ENCODE measurements at regions not wholly inside any gene's neighbourhood (a gene's known extent, or its start where the extent isn't known, plus 50 kb on each side); places are given as distances from the start of the nearest gene placed in this dataset.

- Mint-ChIP-seq H3K9me3 (peaks cover 5 to 16% of the 10 kb centered on the region in 2 donors), H3K4me1 (no peaks in the 10 kb centered on the region), H3K27ac (no peak overlapping the region), H3K36me3 (peaks cover 13% of the 10 kb centered on the region), H3K27me3 (ENCODE audit: low read depth in 2 of 2) (no peaks in the 10 kb centered on the region), H3K4me3 (no peak overlapping the region)
- DNase-seq = no peak
- intact Hi-C loops (cut with micrococcal nuclease) = no loop called here
- no peak for ATAC-seq
- Histone ChIP-seq H3K4me3 (ENCODE audit: low read length) (no peak overlapping the region), H3K27me3 (ENCODE audit: control insufficient read depth, insufficient read depth, low read length) (no peaks in the 10 kb centered on the region), H3K4me1 (ENCODE audit: control insufficient read depth, insufficient read depth, low read length) (no peaks in the 10 kb centered on the region), H3K9me3 (ENCODE audit: control insufficient read depth, insufficient read depth, low read length) (peaks cover 12% of the 10 kb centered on the region), H3K27ac (ENCODE audit: low read length) (no peak overlapping the region), H3K36me3 (ENCODE audit: control insufficient read depth, insufficient read depth, low read length) (no peaks in the 10 kb centered on the region)
- TF ChIP-seq, protein P1, sequence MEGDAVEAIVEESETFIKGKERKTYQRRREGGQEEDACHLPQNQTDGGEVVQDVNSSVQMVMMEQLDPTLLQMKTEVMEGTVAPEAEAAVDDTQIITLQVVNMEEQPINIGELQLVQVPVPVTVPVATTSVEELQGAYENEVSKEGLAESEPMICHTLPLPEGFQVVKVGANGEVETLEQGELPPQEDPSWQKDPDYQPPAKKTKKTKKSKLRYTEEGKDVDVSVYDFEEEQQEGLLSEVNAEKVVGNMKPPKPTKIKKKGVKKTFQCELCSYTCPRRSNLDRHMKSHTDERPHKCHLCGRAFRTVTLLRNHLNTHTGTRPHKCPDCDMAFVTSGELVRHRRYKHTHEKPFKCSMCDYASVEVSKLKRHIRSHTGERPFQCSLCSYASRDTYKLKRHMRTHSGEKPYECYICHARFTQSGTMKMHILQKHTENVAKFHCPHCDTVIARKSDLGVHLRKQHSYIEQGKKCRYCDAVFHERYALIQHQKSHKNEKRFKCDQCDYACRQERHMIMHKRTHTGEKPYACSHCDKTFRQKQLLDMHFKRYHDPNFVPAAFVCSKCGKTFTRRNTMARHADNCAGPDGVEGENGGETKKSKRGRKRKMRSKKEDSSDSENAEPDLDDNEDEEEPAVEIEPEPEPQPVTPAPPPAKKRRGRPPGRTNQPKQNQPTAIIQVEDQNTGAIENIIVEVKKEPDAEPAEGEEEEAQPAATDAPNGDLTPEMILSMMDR (IDR thresholded peaks at IDR 0.05) = no peak
These were observed 424.3 kb upstream of the ATP10A start for GRCh38 chr15:26287381-26287780.

GRCh38 chr15:26280281-26280680 lies 417.2 kb upstream of the ATP10A start:
- H3K27me3 Mint-ChIP-seq (ENCODE audit: low read depth in 2 of 2) = no peaks in the 10 kb centered on the region
- Histone ChIP-seq H3K9me3 (ENCODE audit: control insufficient read depth, insufficient read depth, low read length) (peaks cover 2% of the 10 kb centered on the region), H3K4me1 (ENCODE audit: control insufficient read depth, insufficient read depth, low read length) (no peaks in the 10 kb centered on the region), H3K4me3 (ENCODE audit: low read length) (no peak overlapping the region), H3K36me3 (ENCODE audit: control insufficient read depth, insufficient read depth, low read length) (no peaks in the 10 kb centered on the region), H3K27ac (ENCODE audit: low read length) (no peak overlapping the region), H3K27me3 (ENCODE audit: control insufficient read depth, insufficient read depth, low read length) (no peaks in the 10 kb centered on the region)
- WGBS (ENCODE audit: insufficient coverage) = no CpG with 5 or more reads among the region's 1 CpG
- ATAC-seq = no peak
- H3K4me3 Mint-ChIP-seq = no peak overlapping the region
- intact Hi-C loops (cut with micrococcal nuclease) = no loop called here
- no peaks in the 10 kb centered on the region for H3K36me3 Mint-ChIP-seq
- no peaks in the 10 kb centered on the region for H3K4me1 Mint-ChIP-seq
- no peak for DNase-seq
- TF ChIP-seq, protein P1 (IDR thresholded peaks at IDR 0.05) = no peak
- no peak overlapping the region for H3K27ac Mint-ChIP-seq
- H3K9me3 Mint-ChIP-seq = peaks cover 6 to 11% of the 10 kb centered on the region in 2 donors

- Histone ChIP-seq H3K27ac (ENCODE audit: low read length) (no peak overlapping the region), H3K9me3 (ENCODE audit: control insufficient read depth, insufficient read depth, low read length) (no peaks in the 10 kb centered on the region), H3K27me3 (ENCODE audit: control insufficient read depth, insufficient read depth, low read length) (no peaks in the 10 kb centered on the region), H3K4me1 (ENCODE audit: control insufficient read depth, insufficient read depth, low read length) (no peaks in the 10 kb centered on the region), H3K36me3 (ENCODE audit: control insufficient read depth, insufficient read depth, low read length) (no peaks in the 10 kb centered on the region), H3K4me3 (ENCODE audit: low read length) (no peak overlapping the region)
- TF ChIP-seq, protein P1 (IDR thresholded peaks at IDR 0.05) = no peak
- no peak overlapping the region for H3K27ac Mint-ChIP-seq
- no peak overlapping the region for H3K4me3 Mint-ChIP-seq
- H3K9me3 Mint-ChIP-seq = no peaks in the 10 kb centered on the region
- H3K27me3 Mint-ChIP-seq (ENCODE audit: low read depth in 2 of 2) = no peaks in the 10 kb centered on the region
- H3K36me3 Mint-ChIP-seq = no peaks in the 10 kb centered on the region
- H3K4me1 Mint-ChIP-seq = no peaks in the 10 kb centered on the region
- intact Hi-C loops (cut with micrococcal nuclease) = no loop called here
- 84% methylated on average over 6 of the region's 6 CpGs for WGBS (ENCODE audit: insufficient coverage)
- ATAC-seq (no peak), DNase-seq (no peak)
These were observed 398.8 kb upstream of the ATP10A start for GRCh38 chr15:26261966-26262365.

DNA sequence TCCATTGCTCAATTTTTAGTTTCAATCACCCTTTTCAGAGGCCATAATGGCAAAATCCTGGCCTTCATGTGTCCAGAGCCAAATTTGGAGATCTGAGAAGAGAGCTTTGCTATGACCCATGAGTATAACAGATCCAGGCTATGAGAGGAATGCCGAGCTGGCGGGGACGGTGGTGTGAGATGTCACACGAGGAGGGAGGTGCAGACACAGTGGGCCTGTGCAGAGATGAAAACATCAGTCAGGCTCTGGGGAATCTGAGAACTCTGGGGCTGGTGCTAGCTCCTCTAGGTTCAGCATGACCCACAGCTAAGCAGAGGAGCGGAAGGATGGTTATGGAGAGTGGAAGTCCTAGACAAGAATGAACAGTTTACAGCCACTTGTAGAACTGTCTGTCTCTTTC lies 398.3 kb upstream of the ATP10A start:
- TF ChIP-seq, protein P1 (IDR thresholded peaks at IDR 0.05) = no peak
- Mint-ChIP-seq H3K9me3 (no peaks in the 10 kb centered on the region), H3K4me1 (no peaks in the 10 kb centered on the region), H3K27me3 (ENCODE audit: low read depth in 2 of 2) (no peaks in the 10 kb centered on the region), H3K4me3 (no peak overlapping the region), H3K27ac (no peak overlapping the region), H3K36me3 (no peaks in the 10 kb centered on the region)
- H3K36me3 ChIP-seq (ENCODE audit: control insufficient read depth, insufficient read depth, low read length) = no peaks in the 10 kb centered on the region
- intact Hi-C loops (cut with micrococcal nuclease) = no loop called here
- no peaks in the 10 kb centered on the region for H3K27me3 ChIP-seq (ENCODE audit: control insufficient read depth, insufficient read depth, low read length)
- 51% methylated on average over 5 of the region's 5 CpGs for WGBS (ENCODE audit: insufficient coverage)
- no peaks in the 10 kb centered on the region for H3K9me3 ChIP-seq (ENCODE audit: control insufficient read depth, insufficient read depth, low read length)
- ATAC-seq = no peak
- no peak overlapping the region for H3K4me3 ChIP-seq (ENCODE audit: low read length)
- H3K4me1 ChIP-seq (ENCODE audit: control insufficient read depth, insufficient read depth, low read length) = no peaks in the 10 kb centered on the region
- no peak for DNase-seq
- no peak overlapping the region for H3K27ac ChIP-seq (ENCODE audit: low read length)

Measured in natural killer cell (primary cell).